ENCODE measurements at regions not wholly inside any gene's neighbourhood (a gene's known extent, or its start where the extent isn't known, plus 50 kb on each side); places are given as distances from the start of the nearest gene placed in this dataset.
"Not testable (repeated sequence)": the region's sequence is repeated elsewhere in the genome, so short reads cannot be mapped to it uniquely, and the experiment has no call there.

DNA sequence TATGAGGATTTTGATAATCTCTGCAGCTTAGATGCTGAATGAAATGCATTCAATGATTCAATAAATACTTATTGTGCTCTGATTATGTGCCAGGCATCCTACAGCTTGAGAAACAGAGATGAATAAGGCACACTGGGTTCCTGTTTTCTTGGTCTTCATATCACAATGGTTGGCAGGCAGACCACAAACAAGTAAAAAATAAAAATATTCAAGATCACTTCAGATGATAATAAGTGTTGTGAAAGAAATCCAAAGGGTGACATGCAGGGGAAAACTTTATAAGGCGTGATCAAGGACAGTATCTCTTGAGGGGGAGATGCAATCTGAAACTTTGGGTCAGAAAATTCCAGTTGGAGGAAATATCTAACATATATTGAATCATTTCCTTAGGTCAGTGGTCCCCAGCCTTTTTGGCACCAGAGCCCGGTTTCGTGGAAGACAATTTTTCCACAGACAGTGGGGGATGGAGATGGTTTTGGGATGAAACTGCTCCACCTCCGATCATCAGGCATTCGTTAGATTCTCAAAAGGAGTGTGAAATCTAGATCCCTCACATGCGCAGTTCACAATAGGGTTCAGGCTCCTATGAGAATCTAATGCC is 73.7 kb upstream of the RAP1B start:
- no peak for TF ChIP-seq CTCF (IDR thresholded peaks at IDR 0.05; ENCODE audit: control extremely low read depth, extremely low read depth, low read depth, missing control alignments)
- CTCF ChIA-PET: no interaction called here
- POLR2A ChIA-PET: no interaction called here
- DNase-seq (ENCODE audit: extremely low spot score): no peak

GRCh38 chr12:68537571-68537970 is 73.1 kb upstream of the RAP1B start:
- ChIA-PET POLR2A (no interaction called here), CTCF (interaction anchor here (1.6 to 2.0 kb wide), 2 partner anchors 11 to 91 kb away, joined by 4 to 9 read pairs; no protein-coding TSS in a partner anchor)
- no peak for DNase-seq (ENCODE audit: extremely low spot score)
- TF ChIP-seq CTCF (IDR thresholded peaks at IDR 0.05; ENCODE audit: control extremely low read depth, extremely low read depth, low read depth, missing control alignments): no peak

- peak; percentile 32 for DNase-seq (ENCODE audit: extremely low spot score)
- TF ChIP-seq CTCF (IDR thresholded peaks at IDR 0.05; ENCODE audit: control extremely low read depth, extremely low read depth, low read depth, missing control alignments): no peak
- CTCF ChIA-PET: interaction anchor here (0.9 to 2.0 kb wide), 5 partner anchors 13 to 317 kb away, joined by 3 to 9 read pairs (median 4); no protein-coding TSS in a partner anchor
- POLR2A ChIA-PET: no interaction called here
These were observed 71.7 kb upstream of the RAP1B start for GRCh38 chr12:68538726-68539614.

- ChIA-PET POLR2A (no interaction called here), CTCF (interaction anchor here (1.6 to 2.0 kb wide), 2 partner anchors 13 to 317 kb away, joined by 4 to 9 read pairs; no protein-coding TSS in a partner anchor)
- DNase-seq (ENCODE audit: extremely low spot score): no peak
- no peak for TF ChIP-seq CTCF (IDR thresholded peaks at IDR 0.05; ENCODE audit: control extremely low read depth, extremely low read depth, low read depth, missing control alignments)
These were observed 71.1 kb upstream of the RAP1B start for GRCh38 chr12:68539615-68539952.

DNA sequence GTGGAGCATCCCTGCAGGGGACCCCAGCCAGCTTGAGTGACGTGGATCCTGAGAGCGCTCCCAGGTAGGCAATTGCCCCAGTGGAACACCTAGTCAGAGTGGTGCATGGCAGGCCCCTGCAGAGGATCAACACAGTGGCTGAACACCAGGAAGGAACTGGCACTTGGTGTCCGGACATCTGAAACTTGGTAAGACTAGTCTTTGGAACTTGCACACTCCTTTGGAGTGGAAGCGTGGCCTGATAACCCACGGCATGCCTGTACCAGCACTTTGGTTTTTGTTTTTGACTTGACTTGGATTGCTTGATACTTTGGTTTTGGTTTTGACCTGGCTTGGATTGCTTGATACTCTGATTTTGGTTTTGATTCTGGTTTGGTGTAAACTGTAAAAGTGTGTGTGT is 69.9 kb upstream of the RAP1B start:
- CTCF ChIA-PET; POLR2A ChIA-PET; DNase-seq (ENCODE audit: extremely low spot score): not testable (repeated sequence)

- CTCF ChIA-PET; DNase-seq (ENCODE audit: extremely low spot score); POLR2A ChIA-PET: not testable (repeated sequence)
These were observed 63.4 kb upstream of the RAP1B start for GRCh38 chr12:68547318-68547717.

GRCh38 chr12:68552605-68553195 is 58.0 kb upstream of the RAP1B start:
- CTCF ChIA-PET; POLR2A ChIA-PET; DNase-seq (ENCODE audit: extremely low spot score): not testable (repeated sequence)
